ENCODE measurements at regions not wholly inside any gene's neighbourhood (a gene's known extent, or its start where the extent isn't known, plus 50 kb on each side); places are given as distances from the start of the nearest gene placed in this dataset.

GRCh38 chr9:85283421-85283820, 458.3 kb downstream of the AGTPBP1 start:
- TF ChIP-seq CTCF (conservative IDR thresholded peaks at IDR 0.05; ENCODE audit: low read length) (no peak), EZH2phosphoT487 (IDR thresholded peaks at IDR 0.05; ENCODE audit: borderline replicate concordance, low read depth, low read length) (no peak)
